Head of caudate nucleus (tissue), 42 donors: ENCODE measurements at regions not wholly inside any gene's neighbourhood (a gene's known extent, or its start where the extent isn't known, plus 50 kb on each side); places are given as distances from the start of the nearest gene placed in this dataset.
"Not testable (repeated sequence)": the region's sequence is repeated elsewhere in the genome, so short reads cannot be mapped to it uniquely, and the experiment has no call there.

Experiments used
- DNase-seq, 42 donors: peaks; one replicate each; pipeline versions ENCODE4 v3.0.0 to v3.0.0-alpha.2; 2020 to 2021; ENCODE audit warnings: mixed read lengths in 7 of 42
- intact Hi-C: fragments of 100-400 bp; cut with DNase I; formaldehyde crosslinking; loops from one replicate; pipeline ENCODE4 v1.15.0; 2022

GRCh38 chr5:124538931-124539330 lies 207.5 kb downstream of the ZNF608 start:
- DNase-seq = no peak
- intact Hi-C loops = no loop called here

GRCh38 chr5:124538191-124538590 lies 208.2 kb downstream of the ZNF608 start:
- intact Hi-C loops = no loop called here
- DNase-seq = no peak

- intact Hi-C loops = no loop called here
- no peak for DNase-seq
These were observed 208.9 kb downstream of the ZNF608 start for GRCh38 chr5:124537522-124537921.

GRCh38 chr5:124537107-124537506 lies 209.3 kb downstream of the ZNF608 start:
- DNase-seq = no peak
- intact Hi-C loops = no loop called here

GRCh38 chr5:124536333-124536732 lies 210.1 kb downstream of the ZNF608 start:
- no peak for DNase-seq
- intact Hi-C loops = no loop called here

- intact Hi-C loops = no loop called here
- DNase-seq = no peak
These were observed 215.5 kb downstream of the ZNF608 start for GRCh38 chr5:124530916-124531315.

GRCh38 chr5:124528838-124529237 lies 217.6 kb downstream of the ZNF608 start:
- intact Hi-C loops = no loop called here

GRCh38 chr5:124527220-124527991 lies 219.0 kb downstream of the ZNF608 start:
- intact Hi-C loops = no loop called here
- DNase-seq = peak in 2 of 42 donors; percentile 9 to 42

More at GRCh38 chr5:124528838-124529237, 217.6 kb downstream of the ZNF608 start:
- no peak for DNase-seq

- DNase-seq, intact Hi-C loops: not testable (repeated sequence)
These were observed 220.4 kb downstream of the ZNF608 start for GRCh38 chr5:124526079-124526478.

GRCh38 chr5:124524552-124525232 lies 221.7 kb downstream of the ZNF608 start:
- intact Hi-C loops = no loop called here
- no peak for DNase-seq

GRCh38 chr5:124523897-124524296 lies 222.5 kb downstream of the ZNF608 start:
- intact Hi-C loops = no loop called here

GRCh38 chr5:124522992-124523391 lies 223.4 kb downstream of the ZNF608 start:
- intact Hi-C loops = no loop called here
- no peak for DNase-seq

More at GRCh38 chr5:124523897-124524296, 222.5 kb downstream of the ZNF608 start:
- DNase-seq = no peak

GRCh38 chr5:124521461-124522230 lies 224.8 kb downstream of the ZNF608 start:
- DNase-seq = no peak

GRCh38 chr5:124519396-124519795 lies 227.0 kb downstream of the ZNF608 start:
- intact Hi-C loops = no loop called here
- DNase-seq = peak in 2 of 42 donors; percentile 12 to 41

More at GRCh38 chr5:124521461-124522230, 224.8 kb downstream of the ZNF608 start:
- intact Hi-C loops = no loop called here

- DNase-seq = no peak
- intact Hi-C loops = no loop called here
These were observed 229.9 kb downstream of the ZNF608 start for GRCh38 chr5:124516567-124516966.

- intact Hi-C loops = no loop called here
- no peak for DNase-seq
These were observed 230.8 kb downstream of the ZNF608 start for GRCh38 chr5:124515497-124516245.

- intact Hi-C loops = no loop called here
- DNase-seq = no peak
These were observed 231.5 kb downstream of the ZNF608 start for GRCh38 chr5:124514956-124515355.

- intact Hi-C loops = no loop called here
- no peak for DNase-seq
These were observed 233.3 kb downstream of the ZNF608 start for GRCh38 chr5:124512952-124513632.
